Endothelial cell (in vitro differentiated cells): ENCODE measurements at regions not wholly inside any gene's neighbourhood (a gene's known extent, or its start where the extent isn't known, plus 50 kb on each side); places are given as distances from the start of the nearest gene placed in this dataset.

Experiments
- DNase-seq: peaks from one replicate; pipeline ENCODE4 v3.0.0; 2021; ENCODE audit warnings: low spot score
- H3K27ac Mint-ChIP-seq: one replicate; pipeline ENCODE4 v1.8.0; 2021; ENCODE audit warnings: mixed read lengths, inconsistent platforms; ENCODE audit not compliant: unreplicated experiment
- H3K27me3 Mint-ChIP-seq: one replicate; pipeline ENCODE4 v1.8.0; 2021; ENCODE audit warnings: mild to moderate bottlenecking, moderate library complexity, mixed read lengths, inconsistent platforms; ENCODE audit not compliant: unreplicated experiment
- H3K36me3 Mint-ChIP-seq: one replicate; pipeline ENCODE4 v1.8.0; 2021; ENCODE audit warnings: mild to moderate bottlenecking, low read depth, mixed read lengths, inconsistent platforms; ENCODE audit not compliant: unreplicated experiment
- H3K4me1 Mint-ChIP-seq: one replicate; pipeline ENCODE4 v1.8.0; 2021; ENCODE audit warnings: mild to moderate bottlenecking, mixed read lengths, inconsistent platforms; ENCODE audit not compliant: unreplicated experiment
- H3K4me3 Mint-ChIP-seq: one replicate; pipeline ENCODE4 v1.8.0; 2021; ENCODE audit warnings: mild to moderate bottlenecking, mixed read lengths, inconsistent platforms; ENCODE audit not compliant: unreplicated experiment
- H3K9me3 Mint-ChIP-seq: one replicate; pipeline ENCODE4 v1.8.0; 2021; ENCODE audit warnings: mixed read lengths, inconsistent platforms; ENCODE audit not compliant: unreplicated experiment
- TF ChIP-seq, protein P1 (sequence below): fragments of 200-600 bp; sonication (generic); IDR thresholded peaks from one replicate; pipeline ENCODE4 v1.5.0; 2021; ENCODE audit warnings: antibody characterized with exemption; ENCODE audit not compliant: unreplicated experiment

DNA sequence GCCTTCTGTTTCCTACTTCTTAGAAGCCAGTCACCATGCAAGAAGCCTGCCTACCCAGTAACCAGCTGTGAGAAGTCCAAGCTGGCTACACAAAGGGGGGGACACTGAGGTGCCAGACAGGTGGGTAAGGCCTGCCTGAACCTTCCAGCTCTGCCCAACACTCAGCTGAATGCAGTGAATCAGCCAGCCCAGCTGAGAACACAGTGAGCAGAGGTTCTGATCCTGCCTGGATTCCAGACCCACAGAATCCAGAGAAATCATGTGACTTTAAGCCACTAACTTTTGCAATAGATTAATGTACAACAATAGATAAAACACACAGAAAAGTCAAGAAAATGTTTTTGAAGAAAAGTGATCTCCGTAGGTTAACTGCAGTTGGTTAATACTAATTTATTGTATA, 151.7 kb downstream of the EFNB2 start:
- no peak for DNase-seq
- Mint-ChIP-seq H3K4me3 (no peak overlapping the region), H3K27ac (no peak overlapping the region), H3K9me3 (no peaks in the 10 kb centered on the region), H3K27me3 (peaks cover 5% of the 10 kb centered on the region), H3K4me1 (peaks cover 9% of the 10 kb centered on the region), H3K36me3 (no peaks in the 10 kb centered on the region)
- TF ChIP-seq, protein P1, sequence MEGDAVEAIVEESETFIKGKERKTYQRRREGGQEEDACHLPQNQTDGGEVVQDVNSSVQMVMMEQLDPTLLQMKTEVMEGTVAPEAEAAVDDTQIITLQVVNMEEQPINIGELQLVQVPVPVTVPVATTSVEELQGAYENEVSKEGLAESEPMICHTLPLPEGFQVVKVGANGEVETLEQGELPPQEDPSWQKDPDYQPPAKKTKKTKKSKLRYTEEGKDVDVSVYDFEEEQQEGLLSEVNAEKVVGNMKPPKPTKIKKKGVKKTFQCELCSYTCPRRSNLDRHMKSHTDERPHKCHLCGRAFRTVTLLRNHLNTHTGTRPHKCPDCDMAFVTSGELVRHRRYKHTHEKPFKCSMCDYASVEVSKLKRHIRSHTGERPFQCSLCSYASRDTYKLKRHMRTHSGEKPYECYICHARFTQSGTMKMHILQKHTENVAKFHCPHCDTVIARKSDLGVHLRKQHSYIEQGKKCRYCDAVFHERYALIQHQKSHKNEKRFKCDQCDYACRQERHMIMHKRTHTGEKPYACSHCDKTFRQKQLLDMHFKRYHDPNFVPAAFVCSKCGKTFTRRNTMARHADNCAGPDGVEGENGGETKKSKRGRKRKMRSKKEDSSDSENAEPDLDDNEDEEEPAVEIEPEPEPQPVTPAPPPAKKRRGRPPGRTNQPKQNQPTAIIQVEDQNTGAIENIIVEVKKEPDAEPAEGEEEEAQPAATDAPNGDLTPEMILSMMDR = no peak

DNA sequence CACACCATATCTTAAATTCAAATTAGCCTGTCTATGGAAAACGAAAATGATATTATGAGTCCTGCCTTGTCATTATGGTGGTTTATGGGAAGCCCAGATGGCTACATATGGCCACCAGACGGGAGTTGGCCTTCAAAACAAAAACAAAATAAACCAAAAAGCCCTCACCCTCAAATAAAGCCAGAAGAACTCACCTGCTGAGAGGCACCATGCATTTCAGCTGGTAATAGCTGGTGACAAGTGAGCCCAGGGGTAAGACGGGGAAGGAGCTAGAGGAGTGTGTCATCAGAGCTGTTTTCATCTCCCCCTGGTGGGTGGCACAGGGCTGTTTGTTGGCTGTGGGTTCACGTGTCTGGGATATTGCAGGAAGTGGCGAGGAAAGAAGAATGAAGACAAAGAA, 152.9 kb downstream of the EFNB2 start:
- TF ChIP-seq, protein P1 = no peak
- no peak overlapping the region for H3K4me3 Mint-ChIP-seq
- no peaks in the 10 kb centered on the region for H3K9me3 Mint-ChIP-seq
- DNase-seq = no peak
- peaks cover 9% of the 10 kb centered on the region for H3K4me1 Mint-ChIP-seq
- H3K27me3 Mint-ChIP-seq = peaks cover 4% of the 10 kb centered on the region
- no peaks in the 10 kb centered on the region for H3K36me3 Mint-ChIP-seq
- H3K27ac Mint-ChIP-seq = no peak overlapping the region

DNA sequence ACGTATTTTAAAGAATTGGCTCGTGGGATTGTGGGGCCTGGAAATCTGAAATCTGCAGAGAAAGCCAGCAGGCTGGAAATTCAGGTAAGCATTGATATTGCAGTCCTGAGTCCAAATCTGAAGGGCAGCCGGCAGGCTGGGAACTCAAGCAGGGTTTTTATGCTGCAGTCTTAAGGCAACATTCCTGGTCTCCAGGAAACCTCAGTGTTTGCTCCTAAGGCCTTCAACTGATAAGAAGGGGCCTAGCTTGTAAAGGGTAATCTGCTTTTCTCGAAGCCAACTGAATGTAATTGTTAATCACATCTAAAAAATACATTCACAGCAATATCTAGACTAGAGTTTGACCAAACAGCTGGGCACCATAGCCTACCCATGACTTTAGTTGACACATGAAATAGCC, 154.4 kb downstream of the EFNB2 start:
- no peaks in the 10 kb centered on the region for H3K9me3 Mint-ChIP-seq
- H3K36me3 Mint-ChIP-seq = no peaks in the 10 kb centered on the region
- no peak for DNase-seq
- H3K27me3 Mint-ChIP-seq = peaks cover 4% of the 10 kb centered on the region
- H3K27ac Mint-ChIP-seq = peak overlapping the region; percentile 28
- TF ChIP-seq, protein P1 = no peak
- H3K4me3 Mint-ChIP-seq = no peak overlapping the region
- peaks cover 9% of the 10 kb centered on the region for H3K4me1 Mint-ChIP-seq

GRCh38 chr13:106377931-106378662, 157.4 kb downstream of the EFNB2 start:
- TF ChIP-seq, protein P1 = no peak
- Mint-ChIP-seq H3K4me1 (peaks cover 9% of the 10 kb centered on the region), H3K9me3 (no peaks in the 10 kb centered on the region), H3K36me3 (no peaks in the 10 kb centered on the region), H3K4me3 (no peak overlapping the region), H3K27me3 (peaks cover 5% of the 10 kb centered on the region), H3K27ac (no peak overlapping the region)
- no peak for DNase-seq

DNA sequence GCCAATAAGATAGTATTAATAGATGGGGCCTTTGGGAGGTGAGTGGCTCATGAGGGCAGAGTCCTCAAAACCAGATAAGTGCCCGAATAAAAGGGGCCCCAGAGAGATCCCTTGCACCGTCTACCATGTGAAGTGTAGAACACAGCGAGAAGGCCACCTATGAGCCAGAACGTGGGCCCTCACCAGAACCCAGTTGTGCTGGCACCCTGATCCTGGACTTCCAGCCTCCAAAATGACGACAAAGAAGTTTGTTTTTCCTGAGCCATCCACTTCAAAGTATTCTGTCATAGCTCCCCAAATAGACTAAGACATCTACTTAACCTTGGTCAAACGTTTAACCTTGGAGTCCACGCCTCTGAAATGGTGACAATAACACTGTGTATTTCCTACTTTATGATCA, 158.1 kb downstream of the EFNB2 start:
- no peaks in the 10 kb centered on the region for H3K36me3 Mint-ChIP-seq
- H3K9me3 Mint-ChIP-seq = no peaks in the 10 kb centered on the region
- peaks cover 4% of the 10 kb centered on the region for H3K27me3 Mint-ChIP-seq
- no peak for DNase-seq
- H3K4me3 Mint-ChIP-seq = no peak overlapping the region
- H3K27ac Mint-ChIP-seq = no peak overlapping the region
- TF ChIP-seq, protein P1 = no peak
- H3K4me1 Mint-ChIP-seq = peaks cover 10% of the 10 kb centered on the region
